ENCODE measurements at regions not wholly inside any gene's neighbourhood (a gene's known extent, or its start where the extent isn't known, plus 50 kb on each side); places are given as distances from the start of the nearest gene placed in this dataset.

DNA sequence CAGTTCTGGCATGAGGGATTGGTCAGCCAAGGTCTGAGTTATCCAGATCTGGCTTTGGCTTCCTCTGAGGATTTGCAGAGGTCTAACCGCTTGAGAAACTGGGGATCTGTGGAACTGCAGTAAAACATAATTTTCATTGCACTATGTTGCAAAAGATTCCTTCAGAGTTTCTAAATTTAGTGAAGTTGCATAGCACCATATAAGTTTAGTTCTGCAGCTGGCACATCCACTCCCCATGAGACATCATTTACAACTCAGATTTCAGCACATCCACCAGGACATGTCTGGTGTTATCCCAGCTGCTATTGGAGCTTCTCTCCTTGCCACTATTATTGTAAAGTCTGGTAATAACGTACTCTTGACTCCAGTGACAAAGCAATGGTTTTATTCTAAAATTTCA, 181.5 kb downstream of the CWF19L2 start:
- intact Hi-C loops (cut with micrococcal nuclease; ENCODE audit: unreplicated experiment), result no loop called here
- H3K36me3 Mint-ChIP-seq (ENCODE audit: insufficient read depth, unreplicated experiment), result no peaks in the 10 kb centered on the region
- no peaks in the 10 kb centered on the region for H3K4me1 ChIP-seq
- H3K4me1 Mint-ChIP-seq (ENCODE audit: low read depth, unreplicated experiment), result no peaks in the 10 kb centered on the region
- no peak overlapping the region for H3K27ac Mint-ChIP-seq (ENCODE audit: unreplicated experiment)
- BruUV-seq (replicated peaks), result no TSS peak
- TF ChIP-seq CTCF (IDR thresholded peaks at IDR 0.05; ENCODE audit: insufficient read depth in 1 of 2, low read depth in 1 of 2, low read length in 1 of 2, severe bottlenecking in 1 of 2, unreplicated experiment in 1 of 2), result no peak
- 0 out of 2 replicates have a peak, but pooled peaks cover 6% of the 10 kb centered on the region for H3K9me3 ChIP-seq
- no peak for DNase-seq
- ChIA-PET POLR2A (no interaction called here), CTCF (no interaction called here)
- no peak overlapping the region for H3K4me3 Mint-ChIP-seq (ENCODE audit: unreplicated experiment)
- H3K27me3 ChIP-seq (replicated peaks; ENCODE audit: control insufficient read depth, insufficient read depth, low read length), result no peaks in the 10 kb centered on the region
- H3K36me3 ChIP-seq (ENCODE audit: control insufficient read depth, insufficient read depth, low read length), result no peaks in the 10 kb centered on the region
- H3K9me3 Mint-ChIP-seq (ENCODE audit: unreplicated experiment), result no peaks in the 10 kb centered on the region
- H3K4me3 ChIP-seq (ENCODE audit: low read depth, low read length), result no peak overlapping the region
- H3K27me3 Mint-ChIP-seq (ENCODE audit: insufficient read depth, unreplicated experiment), result peaks cover 4% of the 10 kb centered on the region

- ChIA-PET CTCF (interaction anchor here (0.9 kb wide), 1 partner anchor 9 kb away, joined by 3 read pairs; no protein-coding TSS in a partner anchor), POLR2A (no interaction called here)
- H3K4me1 Mint-ChIP-seq (ENCODE audit: low read depth, unreplicated experiment), result no peaks in the 10 kb centered on the region
- H3K4me3 ChIP-seq (ENCODE audit: low read depth, low read length), result no peak overlapping the region
- TF ChIP-seq CTCF (IDR thresholded peaks at IDR 0.05; ENCODE audit: insufficient read depth in 1 of 2, low read depth in 1 of 2, low read length in 1 of 2, severe bottlenecking in 1 of 2, unreplicated experiment in 1 of 2), result no peak
- DNase-seq, result no peak
- no peak overlapping the region for H3K4me3 Mint-ChIP-seq (ENCODE audit: unreplicated experiment)
- 0 out of 2 replicates have a peak, but pooled peaks cover 6% of the 10 kb centered on the region for H3K9me3 ChIP-seq
- H3K36me3 ChIP-seq (ENCODE audit: control insufficient read depth, insufficient read depth, low read length), result no peaks in the 10 kb centered on the region
- BruUV-seq (replicated peaks), result no TSS peak
- no peaks in the 10 kb centered on the region for H3K27me3 ChIP-seq (replicated peaks; ENCODE audit: control insufficient read depth, insufficient read depth, low read length)
- intact Hi-C loops (cut with micrococcal nuclease; ENCODE audit: unreplicated experiment), result no loop called here
- H3K27ac Mint-ChIP-seq (ENCODE audit: unreplicated experiment), result no peak overlapping the region
- peaks cover 4% of the 10 kb centered on the region for H3K27me3 Mint-ChIP-seq (ENCODE audit: insufficient read depth, unreplicated experiment)
- no peaks in the 10 kb centered on the region for H3K4me1 ChIP-seq
- no peaks in the 10 kb centered on the region for H3K9me3 Mint-ChIP-seq (ENCODE audit: unreplicated experiment)
- H3K36me3 Mint-ChIP-seq (ENCODE audit: insufficient read depth, unreplicated experiment), result no peaks in the 10 kb centered on the region
These were observed 182.0 kb downstream of the CWF19L2 start for GRCh38 chr11:107275632-107276031.

GRCh38 chr11:107274138-107274537, 183.5 kb downstream of the CWF19L2 start:
- no peak for DNase-seq
- no TSS peak for BruUV-seq (replicated peaks)
- no peaks in the 10 kb centered on the region for H3K36me3 Mint-ChIP-seq (ENCODE audit: insufficient read depth, unreplicated experiment)
- Histone ChIP-seq H3K4me1 (no peaks in the 10 kb centered on the region), H3K4me3 (ENCODE audit: low read depth, low read length) (no peak overlapping the region), H3K9me3 (0 out of 2 replicates have a peak, but pooled peaks cover 1% of the 10 kb centered on the region), H3K36me3 (ENCODE audit: control insufficient read depth, insufficient read depth, low read length) (no peaks in the 10 kb centered on the region), H3K27me3 (replicated peaks; ENCODE audit: control insufficient read depth, insufficient read depth, low read length) (no peaks in the 10 kb centered on the region)
- H3K9me3 Mint-ChIP-seq (ENCODE audit: unreplicated experiment), result no peaks in the 10 kb centered on the region
- no peak overlapping the region for H3K27ac Mint-ChIP-seq (ENCODE audit: unreplicated experiment)
- CTCF ChIA-PET, result no interaction called here
- POLR2A ChIA-PET, result no interaction called here
- H3K4me1 Mint-ChIP-seq (ENCODE audit: low read depth, unreplicated experiment), result no peaks in the 10 kb centered on the region
- H3K4me3 Mint-ChIP-seq (ENCODE audit: unreplicated experiment), result no peak overlapping the region
- intact Hi-C loops (cut with micrococcal nuclease; ENCODE audit: unreplicated experiment), result no loop called here
- no peak for TF ChIP-seq CTCF (IDR thresholded peaks at IDR 0.05; ENCODE audit: insufficient read depth in 1 of 2, low read depth in 1 of 2, low read length in 1 of 2, severe bottlenecking in 1 of 2, unreplicated experiment in 1 of 2)
- peaks cover 4% of the 10 kb centered on the region for H3K27me3 Mint-ChIP-seq (ENCODE audit: insufficient read depth, unreplicated experiment)

Data from Caco-2 (cell line).